ENCODE measurements at regions not wholly inside any gene's neighbourhood (a gene's known extent, or its start where the extent isn't known, plus 50 kb on each side); places are given as distances from the start of the nearest gene placed in this dataset.

DNA sequence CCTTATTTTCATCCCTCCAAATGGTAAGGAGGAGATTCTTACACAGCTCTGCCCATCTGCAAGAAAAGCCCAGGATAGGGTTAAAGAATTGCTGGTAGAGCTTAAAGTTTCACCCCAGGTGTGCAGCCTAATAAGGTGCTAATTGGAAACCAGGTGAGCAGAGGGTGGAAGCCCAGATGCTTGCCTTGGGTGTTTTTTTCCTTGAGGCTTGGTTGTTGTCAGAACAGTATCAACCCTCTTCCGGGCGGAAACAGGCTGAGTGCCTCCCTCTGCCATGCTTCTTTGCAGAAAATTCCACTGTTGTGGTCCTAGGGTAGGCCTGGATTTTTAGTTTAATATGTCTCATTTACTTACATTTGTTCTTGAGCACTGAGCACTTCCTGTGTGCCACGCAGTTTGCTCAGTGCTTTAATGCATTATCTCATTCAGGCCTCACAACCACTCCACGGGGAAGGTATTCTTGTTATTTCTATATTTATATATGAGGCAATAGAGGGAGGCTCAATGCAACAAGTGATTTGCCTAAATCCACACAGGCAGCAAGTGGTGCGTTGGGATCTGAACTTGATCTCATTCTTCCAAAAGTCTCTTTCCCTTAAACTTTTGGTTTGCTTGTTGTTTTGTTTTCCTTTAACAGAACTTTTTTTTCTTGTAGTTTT is 115.0 kb upstream of the LRIG1 start:
- no peaks in the 10 kb centered on the region for H3K9me3 ChIP-seq (ENCODE audit: low read depth, low read length)
- no peak for TF ChIP-seq CTCF (IDR thresholded peaks at IDR 0.05; ENCODE audit: extremely low read depth, low read depth, low read length)
- no peak overlapping the region for H3K4me2 ChIP-seq (ENCODE audit: insufficient read depth, low read length)
- no peaks in the 10 kb centered on the region for H3K36me3 ChIP-seq (ENCODE audit: insufficient read depth, low read length)
- H2AFZ ChIP-seq (ENCODE audit: low read length) = no peak overlapping the region
- H3K4me1 ChIP-seq (ENCODE audit: insufficient read depth, low read length) = peaks cover 5% of the 10 kb centered on the region
- no peak for DNase-seq (ENCODE audit: insufficient read length, low spot score, missing footprints)
- H3K27ac ChIP-seq (ENCODE audit: low read depth, low read length) = no peak overlapping the region
- no peaks in the 10 kb centered on the region for H3K79me2 ChIP-seq (ENCODE audit: insufficient read depth, low read length)
- no peaks in the 10 kb centered on the region for H4K20me1 ChIP-seq (ENCODE audit: insufficient read depth, low read length)
- no peaks in the 10 kb centered on the region for H3K27me3 ChIP-seq (ENCODE audit: insufficient read depth, low read length)
- no peak overlapping the region for H3K4me3 ChIP-seq (ENCODE audit: insufficient read depth, low read length)

GRCh38 chr3:66617351-66617750 is 116.5 kb upstream of the LRIG1 start:
- no peaks in the 10 kb centered on the region for H4K20me1 ChIP-seq (ENCODE audit: insufficient read depth, low read length)
- H2AFZ ChIP-seq (ENCODE audit: low read length) = no peak overlapping the region
- TF ChIP-seq CTCF (IDR thresholded peaks at IDR 0.05; ENCODE audit: extremely low read depth, low read depth, low read length) = no peak
- H3K27ac ChIP-seq (ENCODE audit: low read depth, low read length) = no peak overlapping the region
- H3K27me3 ChIP-seq (ENCODE audit: insufficient read depth, low read length) = no peaks in the 10 kb centered on the region
- DNase-seq (ENCODE audit: insufficient read length, low spot score, missing footprints) = no peak
- H3K9me3 ChIP-seq (ENCODE audit: low read depth, low read length) = no peaks in the 10 kb centered on the region
- no peak overlapping the region for H3K4me2 ChIP-seq (ENCODE audit: insufficient read depth, low read length)
- no peaks in the 10 kb centered on the region for H3K36me3 ChIP-seq (ENCODE audit: insufficient read depth, low read length)
- no peak overlapping the region for H3K4me3 ChIP-seq (ENCODE audit: insufficient read depth, low read length)
- H3K79me2 ChIP-seq (ENCODE audit: insufficient read depth, low read length) = no peaks in the 10 kb centered on the region
- peaks cover 5% of the 10 kb centered on the region for H3K4me1 ChIP-seq (ENCODE audit: insufficient read depth, low read length)

DNA sequence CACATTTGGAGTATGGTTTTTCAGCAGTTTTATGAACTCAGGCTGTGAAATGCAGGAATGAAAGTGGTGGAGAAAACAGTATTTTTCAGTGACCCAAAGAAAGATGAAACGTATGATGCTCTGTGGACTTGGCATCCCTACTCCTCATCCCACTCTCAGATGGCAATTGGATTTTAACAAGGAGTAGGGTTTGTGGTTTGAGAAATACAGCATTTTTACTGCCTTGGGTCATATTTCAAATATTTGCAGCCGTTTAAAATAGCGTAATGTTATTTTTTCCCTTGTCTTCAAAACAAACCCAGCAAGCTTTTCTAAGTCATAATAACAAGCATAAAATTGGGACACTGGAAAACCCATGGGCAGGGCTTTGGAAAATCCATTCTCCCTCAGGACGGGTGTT is 117.2 kb upstream of the LRIG1 start:
- peak; percentile 90 for DNase-seq (ENCODE audit: insufficient read length, low spot score, missing footprints)
- Histone ChIP-seq H3K9me3 (ENCODE audit: low read depth, low read length) (no peaks in the 10 kb centered on the region), H4K20me1 (ENCODE audit: insufficient read depth, low read length) (no peaks in the 10 kb centered on the region), H3K4me3 (ENCODE audit: insufficient read depth, low read length) (no peak overlapping the region), H3K4me2 (ENCODE audit: insufficient read depth, low read length) (peak overlapping the region; percentile 23), H3K4me1 (ENCODE audit: insufficient read depth, low read length) (peaks cover 5% of the 10 kb centered on the region), H3K27ac (ENCODE audit: low read depth, low read length) (no peak overlapping the region), H3K36me3 (ENCODE audit: insufficient read depth, low read length) (no peaks in the 10 kb centered on the region), H3K27me3 (ENCODE audit: insufficient read depth, low read length) (no peaks in the 10 kb centered on the region), H2AFZ (ENCODE audit: low read length) (peak overlapping the region; percentile 18), H3K79me2 (ENCODE audit: insufficient read depth, low read length) (no peaks in the 10 kb centered on the region)
- TF ChIP-seq CTCF (IDR thresholded peaks at IDR 0.05; ENCODE audit: extremely low read depth, low read depth, low read length) = no peak

DNA sequence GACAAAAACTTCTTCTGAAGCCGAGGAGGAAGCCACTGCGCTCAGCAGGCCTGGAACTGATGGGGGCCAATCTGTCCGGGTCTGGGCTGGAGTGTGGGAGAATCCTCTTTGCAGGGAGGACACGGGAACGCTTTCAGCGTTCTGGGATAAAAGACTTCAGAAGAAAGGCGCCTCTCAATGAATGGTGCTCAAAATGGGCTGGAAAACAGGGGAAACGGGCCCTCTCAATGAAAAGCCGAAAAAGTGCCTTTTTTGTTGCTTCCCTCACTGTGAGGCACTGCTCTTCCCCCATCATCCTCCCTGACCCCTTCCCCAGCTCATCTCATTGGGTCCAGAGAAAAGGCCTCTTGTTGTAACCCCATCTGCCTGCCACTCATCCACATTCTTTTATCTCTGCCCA is 119.5 kb upstream of the LRIG1 start:
- Histone ChIP-seq H2AFZ (ENCODE audit: low read length) (no peak overlapping the region), H3K9me3 (ENCODE audit: low read depth, low read length) (no peaks in the 10 kb centered on the region), H4K20me1 (ENCODE audit: insufficient read depth, low read length) (no peaks in the 10 kb centered on the region), H3K36me3 (ENCODE audit: insufficient read depth, low read length) (no peaks in the 10 kb centered on the region), H3K4me3 (ENCODE audit: insufficient read depth, low read length) (no peak overlapping the region), H3K79me2 (ENCODE audit: insufficient read depth, low read length) (no peaks in the 10 kb centered on the region), H3K4me1 (ENCODE audit: insufficient read depth, low read length) (peaks cover 5% of the 10 kb centered on the region), H3K27ac (ENCODE audit: low read depth, low read length) (no peak overlapping the region), H3K27me3 (ENCODE audit: insufficient read depth, low read length) (peaks cover 2% of the 10 kb centered on the region), H3K4me2 (ENCODE audit: insufficient read depth, low read length) (no peak overlapping the region)
- no peak for DNase-seq (ENCODE audit: insufficient read length, low spot score, missing footprints)
- TF ChIP-seq CTCF (IDR thresholded peaks at IDR 0.05; ENCODE audit: extremely low read depth, low read depth, low read length) = no peak
